Prostate gland (tissue), 2 donors: ENCODE measurements at regions not wholly inside any gene's neighbourhood (a gene's known extent, or its start where the extent isn't known, plus 50 kb on each side); places are given as distances from the start of the nearest gene placed in this dataset.

Source experiments
- POLR2A ChIP-seq: fragments of 450-650 bp; IDR thresholded peaks from one replicate; pipeline ENCODE4 v1.6.1; 2016; ENCODE audit warnings: antibody characterized with exemption, mild to moderate bottlenecking
- POLR2AphosphoS5 ChIP-seq: sonication (generic); formaldehyde crosslinking; IDR thresholded peaks from one replicate; pipeline ENCODE4 v1.6.1; 2017; ENCODE audit warnings: antibody characterized with exemption
- TF ChIP-seq, protein P1 (sequence below), 4 experiments: fragments of 200-600 bp in 2 of 4; fragments of 450-650 bp in 2 of 4; sonication (generic) in 2 of 4; IDR thresholded peaks; 1 replicate in 3 of 4; 2 replicates in 1 of 4; pipeline ENCODE4 v1.5.1; 2016 to 2019; ENCODE audit warnings: antibody characterized with exemption in 4 of 4, mild to moderate bottlenecking in 2 of 4, moderate library complexity in 2 of 4

DNA sequence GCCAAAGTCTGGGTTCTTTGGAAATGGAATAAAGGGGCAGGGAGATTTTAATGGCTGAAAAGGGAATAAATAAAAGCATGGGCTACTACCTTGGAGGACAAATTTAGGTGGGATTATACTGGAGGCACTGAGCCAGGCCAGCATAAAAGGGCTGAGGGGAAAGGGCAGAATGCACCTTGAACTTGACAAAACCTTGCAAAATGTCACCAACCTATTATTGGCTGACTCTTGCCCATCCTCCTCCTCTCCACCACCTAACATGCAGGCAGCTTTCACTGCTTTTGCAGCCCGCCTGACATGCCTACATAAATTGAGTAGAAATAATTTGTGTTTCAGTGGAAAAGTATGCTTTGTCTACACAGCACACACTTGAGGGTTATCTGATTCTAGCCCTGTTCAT, 65.3 kb upstream of the ABLIM1 start:
- TF ChIP-seq POLR2A (no peak), POLR2AphosphoS5 (no peak)
- TF ChIP-seq, protein P1, sequence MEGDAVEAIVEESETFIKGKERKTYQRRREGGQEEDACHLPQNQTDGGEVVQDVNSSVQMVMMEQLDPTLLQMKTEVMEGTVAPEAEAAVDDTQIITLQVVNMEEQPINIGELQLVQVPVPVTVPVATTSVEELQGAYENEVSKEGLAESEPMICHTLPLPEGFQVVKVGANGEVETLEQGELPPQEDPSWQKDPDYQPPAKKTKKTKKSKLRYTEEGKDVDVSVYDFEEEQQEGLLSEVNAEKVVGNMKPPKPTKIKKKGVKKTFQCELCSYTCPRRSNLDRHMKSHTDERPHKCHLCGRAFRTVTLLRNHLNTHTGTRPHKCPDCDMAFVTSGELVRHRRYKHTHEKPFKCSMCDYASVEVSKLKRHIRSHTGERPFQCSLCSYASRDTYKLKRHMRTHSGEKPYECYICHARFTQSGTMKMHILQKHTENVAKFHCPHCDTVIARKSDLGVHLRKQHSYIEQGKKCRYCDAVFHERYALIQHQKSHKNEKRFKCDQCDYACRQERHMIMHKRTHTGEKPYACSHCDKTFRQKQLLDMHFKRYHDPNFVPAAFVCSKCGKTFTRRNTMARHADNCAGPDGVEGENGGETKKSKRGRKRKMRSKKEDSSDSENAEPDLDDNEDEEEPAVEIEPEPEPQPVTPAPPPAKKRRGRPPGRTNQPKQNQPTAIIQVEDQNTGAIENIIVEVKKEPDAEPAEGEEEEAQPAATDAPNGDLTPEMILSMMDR (IDR thresholded peaks at IDR 0.05): no peak
